GM12878 (cell line): ENCODE measurements at regions not wholly inside any gene's neighbourhood (a gene's known extent, or its start where the extent isn't known, plus 50 kb on each side); places are given as distances from the start of the nearest gene placed in this dataset.

Source experiments
- ESRRA ChIP-seq: IDR thresholded peaks from 2 replicates; pipeline ENCODE4 v1.6.1; 2012; ENCODE audit warnings: mild to moderate bottlenecking, low read length, improper control_type of control experiment
- FOS ChIP-seq: IDR thresholded peaks from 3 replicates; pipeline ENCODE4 v1.6.1; 2011; ENCODE audit warnings: borderline replicate concordance; ENCODE audit not compliant: insufficient read length; ENCODE audit errors: extremely low read depth
- MAX ChIP-seq: IDR thresholded peaks from 2 replicates; pipeline ENCODE4 v1.6.1; 2012; ENCODE audit warnings: low read depth, low read length, improper control_type of control experiment
- RAD21 ChIP-seq: IDR thresholded peaks from 2 replicates; pipeline ENCODE4 v1.6.1; 2011; ENCODE audit warnings: mild to moderate bottlenecking, low read depth, low read length, moderate library complexity; ENCODE audit not compliant: insufficient read depth
- SIN3A ChIP-seq: IDR thresholded peaks from 2 replicates; pipeline ENCODE4 v1.6.1; 2012; ENCODE audit warnings: low read depth, low read length, improper control_type of control experiment
- TCF12 ChIP-seq: IDR thresholded peaks from 2 replicates; pipeline ENCODE4 v1.6.1; 2011; ENCODE audit warnings: low read depth, mild to moderate bottlenecking, low read length
- ZNF274 ChIP-seq: IDR thresholded peaks from one replicate; pipeline ENCODE4 v1.8.0; 2011; ENCODE audit not compliant: insufficient read length, insufficient read depth
- TF ChIP-seq, protein P1 (sequence below): fragments of 450-650 bp; IDR thresholded peaks from 2 replicates; pipeline ENCODE4 v1.6.1; 2017; ENCODE audit warnings: low read depth, mild to moderate bottlenecking, moderate library complexity

- TF ChIP-seq SIN3A (no peak), RAD21 (no peak), FOS (no peak), ESRRA (no peak), MAX (no peak), TCF12 (no peak), ZNF274 (no peak)
- TF ChIP-seq, protein P1, sequence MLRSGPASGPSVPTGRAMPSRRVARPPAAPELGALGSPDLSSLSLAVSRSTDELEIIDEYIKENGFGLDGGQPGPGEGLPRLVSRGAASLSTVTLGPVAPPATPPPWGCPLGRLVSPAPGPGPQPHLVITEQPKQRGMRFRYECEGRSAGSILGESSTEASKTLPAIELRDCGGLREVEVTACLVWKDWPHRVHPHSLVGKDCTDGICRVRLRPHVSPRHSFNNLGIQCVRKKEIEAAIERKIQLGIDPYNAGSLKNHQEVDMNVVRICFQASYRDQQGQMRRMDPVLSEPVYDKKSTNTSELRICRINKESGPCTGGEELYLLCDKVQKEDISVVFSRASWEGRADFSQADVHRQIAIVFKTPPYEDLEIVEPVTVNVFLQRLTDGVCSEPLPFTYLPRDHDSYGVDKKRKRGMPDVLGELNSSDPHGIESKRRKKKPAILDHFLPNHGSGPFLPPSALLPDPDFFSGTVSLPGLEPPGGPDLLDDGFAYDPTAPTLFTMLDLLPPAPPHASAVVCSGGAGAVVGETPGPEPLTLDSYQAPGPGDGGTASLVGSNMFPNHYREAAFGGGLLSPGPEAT, result no peak
Observed at GRCh38 chr10:84089162-84089561, 50.1 kb upstream of the GHITM start.
